HG02973 (cell line): ENCODE measurements at regions not wholly inside any gene's neighbourhood (a gene's known extent, or its start where the extent isn't known, plus 50 kb on each side); places are given as distances from the start of the nearest gene placed in this dataset.
"Not testable (repeated sequence)": the region's sequence is repeated elsewhere in the genome, so short reads cannot be mapped to it uniquely, and the experiment has no call there.

ENCODE experiments used
- ATAC-seq: cut with Tn5 transposase; IDR thresholded peaks from one replicate; pipeline ENCODE4 v1.9.1; 2021; ENCODE audit warnings: moderate library complexity; ENCODE audit not compliant: unreplicated experiment

- no peak for ATAC-seq
Measured at GRCh38 chr16:85202631-85203461, 90.6 kb upstream of the CIBAR2 start.

- ATAC-seq, result no peak
Measured at GRCh38 chr16:85203462-85203813, 91.2 kb upstream of the CIBAR2 start.

GRCh38 chr16:85204242-85205010, 92.2 kb upstream of the CIBAR2 start:
- no peak for ATAC-seq

GRCh38 chr16:85205257-85205656, 93.0 kb upstream of the CIBAR2 start:
- ATAC-seq, result not testable (repeated sequence)

GRCh38 chr16:85205747-85206471, 93.6 kb upstream of the CIBAR2 start:
- ATAC-seq, result no peak

GRCh38 chr16:85206472-85207356, 94.4 kb upstream of the CIBAR2 start:
- no peak for ATAC-seq

GRCh38 chr16:85207357-85207921, 95.2 kb upstream of the CIBAR2 start:
- no peak for ATAC-seq

GRCh38 chr16:85208181-85208580, 95.9 kb upstream of the CIBAR2 start:
- ATAC-seq, result no peak

GRCh38 chr16:85208643-85209520, 96.6 kb upstream of the CIBAR2 start:
- no peak for ATAC-seq

GRCh38 chr16:85209526-85210121, 97.4 kb upstream of the CIBAR2 start:
- ATAC-seq, result no peak

GRCh38 chr16:85210423-85211169, 98.3 kb upstream of the CIBAR2 start:
- ATAC-seq, result no peak

GRCh38 chr16:85211271-85211801, 99.1 kb upstream of the CIBAR2 start:
- no peak for ATAC-seq

- ATAC-seq, result no peak
Measured at GRCh38 chr16:85213926-85214675, 101.8 kb upstream of the CIBAR2 start.

- no peak for ATAC-seq
Measured at GRCh38 chr16:85215478-85216118, 103.3 kb upstream of the CIBAR2 start.

- no peak for ATAC-seq
Measured at GRCh38 chr16:85216522-85217375, 104.5 kb upstream of the CIBAR2 start.
